IPS-18c (cell line): ENCODE measurements at regions not wholly inside any gene's neighbourhood (a gene's known extent, or its start where the extent isn't known, plus 50 kb on each side); places are given as distances from the start of the nearest gene placed in this dataset.
"Not testable (repeated sequence)": the region's sequence is repeated elsewhere in the genome, so short reads cannot be mapped to it uniquely, and the experiment has no call there.

Experiments used
- H3K4me3 ChIP-seq: 2 replicates; pipeline ENCODE4 v1.7.0; 2013; ENCODE audit warnings: low read depth, mild to moderate bottlenecking, low read length, moderate library complexity; ENCODE audit not compliant: insufficient read depth
- H3K9me3 ChIP-seq: one replicate; pipeline ENCODE4 v1.6.1; 2013; ENCODE audit warnings: mild to moderate bottlenecking, low read length, moderate library complexity; ENCODE audit not compliant: control insufficient read depth, insufficient read depth

DNA sequence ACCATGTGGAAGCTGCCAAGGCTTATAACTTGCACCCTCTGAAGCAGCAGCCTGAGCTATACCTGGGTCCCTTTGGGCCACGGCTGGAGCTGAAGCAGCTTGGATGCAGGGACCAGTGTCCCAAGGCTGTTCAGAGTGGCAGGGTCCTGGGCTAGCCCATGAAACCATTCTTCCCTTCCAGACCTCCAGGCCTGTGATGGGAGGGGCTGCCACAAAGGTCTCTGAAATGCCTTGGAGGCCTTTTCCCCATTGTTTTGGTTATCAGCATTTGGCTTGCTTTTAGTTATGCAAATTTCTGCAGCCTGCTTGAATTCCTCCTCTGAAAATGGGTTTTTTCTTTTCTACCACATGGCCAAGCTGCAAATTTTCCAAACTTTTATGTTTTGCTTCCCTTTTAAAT lies 433.7 kb upstream of the ACO1 start:
- H3K4me3 ChIP-seq: no peak overlapping the region
- peaks cover 10% of the 10 kb centered on the region for H3K9me3 ChIP-seq

GRCh38 chr9:31958572-31958971 lies 425.9 kb upstream of the ACO1 start:
- Histone ChIP-seq H3K4me3 (no peak overlapping the region), H3K9me3 (peaks cover 2% of the 10 kb centered on the region)

GRCh38 chr9:31969552-31969951 lies 414.9 kb upstream of the ACO1 start:
- Histone ChIP-seq H3K9me3 (no peaks in the 10 kb centered on the region), H3K4me3 (no peak overlapping the region)

- H3K4me3 ChIP-seq: no peak overlapping the region
- H3K9me3 ChIP-seq: no peaks in the 10 kb centered on the region
Observed at GRCh38 chr9:31983895-31984294, 400.5 kb upstream of the ACO1 start.

GRCh38 chr9:31996331-31996730 lies 388.1 kb upstream of the ACO1 start:
- Histone ChIP-seq H3K9me3 (no peaks in the 10 kb centered on the region), H3K4me3 (no peak overlapping the region)

DNA sequence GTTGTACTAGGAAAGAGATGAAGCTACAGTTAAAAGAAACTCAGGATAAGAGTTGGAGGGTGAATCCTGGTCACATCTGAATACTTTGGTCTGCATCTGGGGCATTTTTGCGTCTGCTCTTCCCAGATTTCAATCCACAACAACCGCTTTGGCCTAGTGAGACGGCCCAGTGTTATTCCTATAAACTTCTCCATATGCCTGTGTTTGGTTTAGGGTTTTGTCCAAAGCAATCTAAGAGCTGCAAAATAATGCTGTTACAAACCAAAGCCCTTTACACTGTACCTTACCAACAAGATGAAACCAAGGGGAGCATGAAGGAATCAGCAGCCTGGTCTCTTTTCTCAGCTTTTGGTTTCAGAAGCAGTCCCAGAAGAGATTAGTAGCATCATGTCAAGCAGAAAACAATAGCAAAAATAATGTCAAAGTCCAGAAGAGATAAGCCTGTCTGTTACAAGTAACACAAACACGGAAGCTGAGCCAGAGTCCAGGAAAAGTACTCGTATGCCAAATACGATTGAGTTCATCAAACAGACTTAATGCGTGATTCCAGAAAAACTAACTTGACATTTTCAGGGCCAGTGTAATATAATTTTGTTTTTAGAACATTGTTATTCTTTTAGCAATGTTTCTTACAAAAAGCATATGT lies 379.9 kb upstream of the ACO1 start:
- Histone ChIP-seq H3K9me3 (peaks cover 2% of the 10 kb centered on the region), H3K4me3 (no peak overlapping the region)

GRCh38 chr9:32010322-32010721 lies 374.1 kb upstream of the ACO1 start:
- H3K4me3 ChIP-seq: no peak overlapping the region
- H3K9me3 ChIP-seq: peaks cover 2% of the 10 kb centered on the region

GRCh38 chr9:32011049-32011448 lies 373.4 kb upstream of the ACO1 start:
- no peak overlapping the region; the same call in 1 of the 2 replicates for H3K4me3 ChIP-seq
- peaks cover 6% of the 10 kb centered on the region for H3K9me3 ChIP-seq

GRCh38 chr9:32015795-32016194 lies 368.6 kb upstream of the ACO1 start:
- peaks cover 7% of the 10 kb centered on the region for H3K9me3 ChIP-seq
- H3K4me3 ChIP-seq: no peak overlapping the region

- H3K4me3 ChIP-seq: no peak overlapping the region
- H3K9me3 ChIP-seq: no peaks in the 10 kb centered on the region
Observed at GRCh38 chr9:32045513-32045912, 338.9 kb upstream of the ACO1 start.

DNA sequence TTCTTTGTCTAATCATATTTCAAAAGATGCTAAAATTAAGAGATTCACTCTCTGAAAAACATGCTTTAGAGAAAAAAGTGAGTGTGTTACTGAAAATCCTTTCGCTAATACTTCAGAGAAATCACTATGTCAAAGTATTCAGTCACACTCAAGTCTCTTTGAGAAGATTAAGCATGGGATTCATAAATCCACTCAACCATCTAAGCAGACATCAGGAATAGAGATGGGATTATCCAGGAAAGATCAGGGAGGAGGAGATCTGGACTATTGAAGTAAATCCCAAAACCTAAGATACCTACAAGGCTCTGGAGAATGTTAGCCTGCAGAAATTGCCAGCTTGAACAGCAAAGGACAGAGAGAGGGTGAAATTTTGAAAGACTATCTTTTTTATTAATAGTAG lies 317.2 kb upstream of the ACO1 start:
- no peaks in the 10 kb centered on the region for H3K9me3 ChIP-seq
- no peak overlapping the region for H3K4me3 ChIP-seq

GRCh38 chr9:32069169-32069813 lies 315.2 kb upstream of the ACO1 start:
- Histone ChIP-seq H3K4me3 (no peak overlapping the region; the same call in 1 of the 2 replicates), H3K9me3 (no peaks in the 10 kb centered on the region)

- H3K9me3 ChIP-seq: no peaks in the 10 kb centered on the region
- H3K4me3 ChIP-seq: no peak overlapping the region
Observed at GRCh38 chr9:32069969-32070368, 314.5 kb upstream of the ACO1 start.

DNA sequence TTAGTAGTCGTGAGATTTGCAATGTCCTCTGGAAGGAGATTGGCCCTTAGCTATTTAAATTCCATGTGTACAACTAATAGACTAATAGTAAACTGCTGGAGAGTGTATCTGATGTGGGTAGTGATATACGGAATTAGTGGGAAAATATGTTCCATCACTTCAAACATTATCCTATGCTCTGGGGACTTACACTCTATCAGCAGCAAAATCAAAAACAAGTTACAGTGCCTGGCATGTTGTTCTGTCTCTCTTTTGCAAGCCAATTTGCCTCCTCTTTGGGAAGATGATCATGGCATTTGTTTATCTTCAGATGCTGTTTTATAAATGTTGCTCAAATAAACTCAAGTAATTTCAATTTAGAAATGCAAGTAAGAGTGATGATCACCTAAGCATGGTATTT lies 311.9 kb upstream of the ACO1 start:
- Histone ChIP-seq H3K9me3 (no peaks in the 10 kb centered on the region), H3K4me3 (no peak overlapping the region)

DNA sequence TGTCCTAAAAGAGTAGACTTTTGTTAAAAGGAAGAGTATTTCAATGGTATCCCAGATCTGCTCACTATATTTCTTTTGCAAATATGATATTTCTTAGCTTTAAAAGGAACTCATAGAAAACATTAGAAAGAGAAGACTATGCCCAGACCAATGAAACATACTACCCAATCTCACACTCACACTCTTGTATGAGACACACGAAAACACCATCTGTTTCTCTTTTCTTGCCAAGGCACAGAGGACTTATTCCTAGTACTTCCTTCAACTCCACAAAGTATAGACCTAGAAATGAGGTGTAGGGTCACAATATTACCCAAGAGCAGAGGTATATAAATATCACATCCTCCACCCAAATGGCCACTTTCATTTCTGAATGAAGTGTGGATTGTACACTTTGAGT lies 292.4 kb upstream of the ACO1 start:
- Histone ChIP-seq H3K9me3 (no peaks in the 10 kb centered on the region), H3K4me3 (no peak overlapping the region)

GRCh38 chr9:32117291-32117690 lies 267.2 kb upstream of the ACO1 start:
- no peak overlapping the region for H3K4me3 ChIP-seq
- H3K9me3 ChIP-seq: no peaks in the 10 kb centered on the region

DNA sequence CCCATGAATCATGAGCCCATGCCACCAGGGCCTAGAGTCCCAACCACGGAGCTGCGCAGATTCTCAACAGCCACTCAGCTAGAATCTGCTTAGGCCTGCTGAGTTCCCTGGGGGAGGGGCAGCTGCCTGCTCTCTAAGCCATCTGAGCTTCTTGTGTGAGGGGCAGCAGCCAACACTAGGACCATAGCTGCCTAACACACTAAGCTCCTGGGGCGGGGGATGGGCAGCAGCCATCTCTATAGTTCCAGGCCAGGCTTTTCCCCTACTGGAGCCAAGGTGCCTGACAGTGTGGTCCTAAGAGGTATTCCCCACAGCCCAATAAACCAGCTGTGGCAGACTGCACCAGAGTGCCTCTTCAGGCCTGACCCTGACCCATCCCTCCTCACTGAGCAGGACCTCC lies 255.9 kb upstream of the ACO1 start:
- no peak overlapping the region; the same call in 1 of the 2 replicates for H3K4me3 ChIP-seq

GRCh38 chr9:32130709-32131108 lies 253.7 kb upstream of the ACO1 start:
- not testable (repeated sequence) for H3K4me3 ChIP-seq

More for the DNA sequence above, 255.9 kb upstream of the ACO1 start:
- H3K9me3 ChIP-seq: no peaks in the 10 kb centered on the region

More at GRCh38 chr9:32130709-32131108, 253.7 kb upstream of the ACO1 start:
- not testable (repeated sequence) for H3K9me3 ChIP-seq
